Breast epithelium (tissue), 3 donors: ENCODE measurements at regions not wholly inside any gene's neighbourhood (a gene's known extent, or its start where the extent isn't known, plus 50 kb on each side); places are given as distances from the start of the nearest gene placed in this dataset.

Source experiments
- CTCF ChIP-seq, 3 donors: fragments of 450-650 bp; IDR thresholded peaks; one replicate each; pipeline ENCODE4 v1.5.1; 2016 to 2017; ENCODE audit warnings: antibody characterized with exemption in 3 of 3, mild to moderate bottlenecking in 3 of 3, moderate library complexity in 3 of 3
- POLR2A ChIP-seq: fragments of 450-650 bp; IDR thresholded peaks from one replicate; pipeline ENCODE4 v1.6.1; 2016; ENCODE audit warnings: antibody characterized with exemption, mild to moderate bottlenecking, moderate library complexity
- POLR2AphosphoS5 ChIP-seq, 3 donors: sonication (generic); formaldehyde crosslinking; IDR thresholded peaks; one replicate each; pipeline ENCODE4 v1.6.1; 2017; ENCODE audit warnings: antibody characterized with exemption in 3 of 3

- no peak for TF ChIP-seq CTCF (IDR thresholded peaks at IDR 0.05)
- no peak for TF ChIP-seq POLR2A
- no peak for TF ChIP-seq POLR2AphosphoS5 (IDR thresholded peaks at IDR 0.05)
These were observed 146.9 kb downstream of the PTPN20 start for GRCh38 chr10:47058032-47058702.
